Mucosa of descending colon (tissue), 3 donors: ENCODE measurements at regions not wholly inside any gene's neighbourhood (a gene's known extent, or its start where the extent isn't known, plus 50 kb on each side); places are given as distances from the start of the nearest gene placed in this dataset.

ENCODE experiments used
- ATAC-seq: fragments of 200-7000 bp; cut with Tn5 transposase; one replicate; pipeline ENCODE4 v1.9.1; 2020; ENCODE audit warnings: mild to moderate bottlenecking, moderate library complexity
- DNase-seq, 3 donors: peaks; one replicate each; pipeline ENCODE4 v3.0.0-alpha.2; 2020
- H3K36me3 ChIP-seq: fragments of 200-600 bp; one replicate; pipeline ENCODE4 v1.8.0; 2021; ENCODE audit warnings: low read depth, mild to moderate bottlenecking
- H3K4me1 ChIP-seq: fragments of 200-600 bp; one replicate; pipeline ENCODE4 v1.8.0; 2021; ENCODE audit warnings: low read depth, mild to moderate bottlenecking
- H3K4me3 ChIP-seq: fragments of 200-600 bp; one replicate; pipeline ENCODE4 v1.8.0; 2021; ENCODE audit warnings: mild to moderate bottlenecking
- H3K9me3 ChIP-seq: fragments of 200-600 bp; one replicate; pipeline ENCODE4 v1.8.0; 2021; ENCODE audit warnings: mild to moderate bottlenecking
- CTCF ChIP-seq: fragments of 200-600 bp; IDR thresholded peaks from one replicate; pipeline ENCODE4 v1.8.0; 2022; ENCODE audit warnings: antibody characterized with exemption, mild to moderate bottlenecking
- intact Hi-C, 2 donors: fragments of 100-400 bp; cut with DNase I in 1 of 2; cut with micrococcal nuclease in 1 of 2; formaldehyde crosslinking; loops; one replicate each; pipeline versions ENCODE4 v1.11.0 to v1.11.1; 2022; cut with DNase I, micrococcal nuclease
- donor health status: DM: no; HTN: no; CAD: no; lungs with moderate emphysema.
- donor health status: DM: no; HTN: no; CAD: no.
- donor health status: DM: no; HTN: yes; CAD: no.

GRCh38 chr20:57908226-57908625 is 198.4 kb upstream of the PMEPA1 start:
- H3K9me3 ChIP-seq: no peaks in the 10 kb centered on the region
- H3K4me3 ChIP-seq: no peak overlapping the region
- no peak for TF ChIP-seq CTCF
- no peak for DNase-seq
- no peaks in the 10 kb centered on the region for H3K36me3 ChIP-seq
- no peaks in the 10 kb centered on the region for H3K4me1 ChIP-seq
- intact Hi-C loops: no loop called here
- ATAC-seq: no peak

GRCh38 chr20:57907131-57908000 is 197.6 kb upstream of the PMEPA1 start:
- Histone ChIP-seq H3K4me3 (no peak overlapping the region), H3K36me3 (no peaks in the 10 kb centered on the region), H3K4me1 (no peaks in the 10 kb centered on the region), H3K9me3 (no peaks in the 10 kb centered on the region)
- TF ChIP-seq CTCF: no peak
- DNase-seq (no peak), ATAC-seq (no peak)
- intact Hi-C loops: no loop called here

- TF ChIP-seq CTCF: no peak
- ATAC-seq: no peak
These were observed 195.6 kb upstream of the PMEPA1 start for GRCh38 chr20:57905448-57905847.

GRCh38 chr20:57904314-57905105 is 194.7 kb upstream of the PMEPA1 start:
- Histone ChIP-seq H3K36me3 (no peaks in the 10 kb centered on the region), H3K4me3 (no peak overlapping the region), H3K9me3 (no peaks in the 10 kb centered on the region), H3K4me1 (no peaks in the 10 kb centered on the region)
- no peak for ATAC-seq
- intact Hi-C loops: no loop called here
- no peak for DNase-seq
- TF ChIP-seq CTCF: no peak

More at GRCh38 chr20:57905448-57905847, 195.6 kb upstream of the PMEPA1 start:
- no peak for DNase-seq
- no peaks in the 10 kb centered on the region for H3K36me3 ChIP-seq
- no peak overlapping the region for H3K4me3 ChIP-seq
- H3K9me3 ChIP-seq: no peaks in the 10 kb centered on the region
- intact Hi-C loops: no loop called here
- no peaks in the 10 kb centered on the region for H3K4me1 ChIP-seq

GRCh38 chr20:57902473-57902872 is 192.7 kb upstream of the PMEPA1 start:
- no peaks in the 10 kb centered on the region for H3K36me3 ChIP-seq
- no peak for TF ChIP-seq CTCF
- DNase-seq (no peak), ATAC-seq (no peak)
- intact Hi-C loops: no loop called here
- no peak overlapping the region for H3K4me3 ChIP-seq
- no peaks in the 10 kb centered on the region for H3K9me3 ChIP-seq
- peaks cover 3% of the 10 kb centered on the region for H3K4me1 ChIP-seq
